Suprapubic skin (tissue), 4 donors: ENCODE measurements at regions not wholly inside any gene's neighbourhood (a gene's known extent, or its start where the extent isn't known, plus 50 kb on each side); places are given as distances from the start of the nearest gene placed in this dataset.
A peak's percentile ranks its signal among the peaks of the same experiment; 100 is the strongest.

ENCODE experiments used
- DNase-seq, 2 donors: peaks; one replicate each; pipeline ENCODE4 v3.0.0-alpha.2; 2019; ENCODE audit warnings: low spot score in 2 of 2
- H3K27ac ChIP-seq: fragments of 200-600 bp; sonication (generic); one replicate; pipeline ENCODE4 v1.5.1; 2019
- H3K27me3 ChIP-seq: fragments of 200-600 bp; sonication (generic); one replicate; pipeline ENCODE4 v1.5.1; 2019
- H3K36me3 ChIP-seq: fragments of 200-600 bp; sonication (generic); one replicate; pipeline ENCODE4 v1.5.1; 2019
- H3K4me1 ChIP-seq: fragments of 200-600 bp; sonication (generic); one replicate; pipeline ENCODE4 v1.5.1; 2019
- H3K4me3 ChIP-seq: fragments of 200-600 bp; sonication (generic); one replicate; pipeline ENCODE4 v1.5.1; 2019; ENCODE audit warnings: mild to moderate bottlenecking
- H3K9me3 ChIP-seq: fragments of 200-600 bp; sonication (generic); one replicate; pipeline ENCODE4 v1.5.1; 2019
- EP300 ChIP-seq: sonication (generic); formaldehyde crosslinking; IDR thresholded peaks from one replicate; pipeline ENCODE4 v1.6.1; 2017; ENCODE audit warnings: antibody characterized with exemption
- POLR2A ChIP-seq, 2 donors: fragments of 450-650 bp; IDR thresholded peaks; one replicate each; pipeline ENCODE4 v1.6.1; 2017; ENCODE audit warnings: antibody characterized with exemption in 2 of 2, mild to moderate bottlenecking in 2 of 2, moderate library complexity in 2 of 2
- POLR2AphosphoS5 ChIP-seq, 3 donors: sonication (generic); formaldehyde crosslinking; IDR thresholded peaks; one replicate each; pipeline ENCODE4 v1.6.1; 2017; ENCODE audit warnings: antibody characterized with exemption in 3 of 3
- WGBS: methylation state at CpG from one replicate; pipeline ENCODE4 v1.1.5; 2018; 5-methylcytosine and 5-hydroxymethylcytosine counted together
- TF ChIP-seq, protein P1 (sequence below), 2 donors: fragments of 200-600 bp in 1 of 2; fragments of 450-650 bp in 1 of 2; sonication (generic) in 1 of 2; IDR thresholded peaks; one replicate each; pipeline ENCODE4 v1.5.1; 2016 to 2019; ENCODE audit warnings: antibody characterized with exemption in 2 of 2, mild to moderate bottlenecking in 1 of 2, moderate library complexity in 1 of 2

DNA sequence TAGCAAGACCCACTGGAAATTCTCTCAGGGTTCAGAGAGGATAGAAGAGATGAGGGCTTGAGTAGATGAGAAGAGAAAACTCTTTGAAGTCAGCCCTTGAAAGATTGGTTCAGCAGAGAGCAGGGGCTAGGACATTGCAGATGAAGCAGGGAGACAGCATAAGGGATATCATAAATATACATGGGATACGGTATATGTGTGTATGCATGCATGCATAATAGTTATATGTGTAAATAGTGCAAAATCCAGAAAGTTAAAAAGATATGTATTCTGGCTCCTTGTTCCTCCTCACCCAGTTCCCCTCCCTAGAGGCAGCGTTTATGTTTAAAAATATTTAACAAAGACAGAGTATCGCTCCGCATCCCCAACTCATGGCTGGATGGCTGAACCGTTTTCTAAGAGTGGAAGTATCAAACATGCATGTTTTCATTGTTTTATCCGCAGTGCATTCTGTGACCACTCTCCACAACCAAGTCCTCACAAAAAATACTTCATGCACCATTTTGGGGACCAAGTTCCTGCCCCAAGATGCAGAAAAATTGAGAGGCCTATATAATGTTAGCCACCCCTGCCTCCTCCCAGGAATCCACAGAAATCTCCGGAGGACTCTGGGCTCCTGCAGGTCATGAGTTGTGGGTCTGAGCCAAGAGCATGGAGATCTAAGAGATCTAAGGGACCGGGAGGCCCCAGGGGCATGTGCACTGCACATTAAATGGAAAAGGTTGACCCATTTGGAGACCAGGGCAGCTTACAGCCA lies 119.5 kb downstream of the MTX3 start:
- TF ChIP-seq POLR2A (IDR thresholded peaks at IDR 0.05) (no peak), EP300 (no peak), POLR2AphosphoS5 (IDR thresholded peaks at IDR 0.05) (no peak)
- TF ChIP-seq, protein P1, sequence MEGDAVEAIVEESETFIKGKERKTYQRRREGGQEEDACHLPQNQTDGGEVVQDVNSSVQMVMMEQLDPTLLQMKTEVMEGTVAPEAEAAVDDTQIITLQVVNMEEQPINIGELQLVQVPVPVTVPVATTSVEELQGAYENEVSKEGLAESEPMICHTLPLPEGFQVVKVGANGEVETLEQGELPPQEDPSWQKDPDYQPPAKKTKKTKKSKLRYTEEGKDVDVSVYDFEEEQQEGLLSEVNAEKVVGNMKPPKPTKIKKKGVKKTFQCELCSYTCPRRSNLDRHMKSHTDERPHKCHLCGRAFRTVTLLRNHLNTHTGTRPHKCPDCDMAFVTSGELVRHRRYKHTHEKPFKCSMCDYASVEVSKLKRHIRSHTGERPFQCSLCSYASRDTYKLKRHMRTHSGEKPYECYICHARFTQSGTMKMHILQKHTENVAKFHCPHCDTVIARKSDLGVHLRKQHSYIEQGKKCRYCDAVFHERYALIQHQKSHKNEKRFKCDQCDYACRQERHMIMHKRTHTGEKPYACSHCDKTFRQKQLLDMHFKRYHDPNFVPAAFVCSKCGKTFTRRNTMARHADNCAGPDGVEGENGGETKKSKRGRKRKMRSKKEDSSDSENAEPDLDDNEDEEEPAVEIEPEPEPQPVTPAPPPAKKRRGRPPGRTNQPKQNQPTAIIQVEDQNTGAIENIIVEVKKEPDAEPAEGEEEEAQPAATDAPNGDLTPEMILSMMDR (IDR thresholded peaks at IDR 0.05): no peak
- Histone ChIP-seq H3K36me3 (no peaks in the 10 kb centered on the region), H3K4me3 (no peak overlapping the region), H3K4me1 (no peaks in the 10 kb centered on the region), H3K9me3 (no peaks in the 10 kb centered on the region), H3K27me3 (peaks cover 13% of the 10 kb centered on the region), H3K27ac (no peak overlapping the region)
- no peak for DNase-seq
- 81% methylated on average over 8 of the region's 8 CpGs for WGBS

DNA sequence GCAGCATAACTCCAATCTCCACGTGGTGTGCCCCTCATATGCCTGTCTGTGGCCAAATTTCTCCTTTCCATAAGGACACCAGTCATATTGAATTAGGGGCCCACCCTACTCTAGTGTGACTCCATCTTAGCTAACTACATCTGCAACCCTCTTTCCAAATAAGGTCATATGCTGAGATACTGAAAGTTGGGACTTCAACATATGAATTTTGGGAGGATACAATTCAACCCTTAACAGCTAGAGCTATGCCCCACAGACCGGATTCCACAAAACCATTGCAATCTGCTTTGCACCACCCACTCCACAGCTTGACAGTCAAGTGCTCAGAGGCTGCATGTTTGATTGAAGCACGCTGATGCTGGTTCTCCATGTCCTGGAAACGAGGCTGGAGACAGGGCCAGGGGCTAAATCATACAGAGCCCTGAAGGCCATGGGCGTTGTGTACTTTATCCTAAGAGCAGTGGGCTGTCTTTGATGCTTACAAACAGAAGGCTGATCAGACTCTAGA lies 122.8 kb downstream of the MTX3 start:
- H3K27ac ChIP-seq: no peak overlapping the region
- H3K27me3 ChIP-seq: peaks cover 16% of the 10 kb centered on the region
- H3K4me1 ChIP-seq: no peaks in the 10 kb centered on the region
- no peaks in the 10 kb centered on the region for H3K9me3 ChIP-seq
- no peak for DNase-seq
- H3K36me3 ChIP-seq: no peaks in the 10 kb centered on the region
- WGBS: 54% methylated on average over 5 of the region's 5 CpGs
- TF ChIP-seq, protein P1 (IDR thresholded peaks at IDR 0.05): no peak
- TF ChIP-seq POLR2A (IDR thresholded peaks at IDR 0.05) (no peak), POLR2AphosphoS5 (IDR thresholded peaks at IDR 0.05) (no peak), EP300 (no peak)
- H3K4me3 ChIP-seq: no peak overlapping the region

DNA sequence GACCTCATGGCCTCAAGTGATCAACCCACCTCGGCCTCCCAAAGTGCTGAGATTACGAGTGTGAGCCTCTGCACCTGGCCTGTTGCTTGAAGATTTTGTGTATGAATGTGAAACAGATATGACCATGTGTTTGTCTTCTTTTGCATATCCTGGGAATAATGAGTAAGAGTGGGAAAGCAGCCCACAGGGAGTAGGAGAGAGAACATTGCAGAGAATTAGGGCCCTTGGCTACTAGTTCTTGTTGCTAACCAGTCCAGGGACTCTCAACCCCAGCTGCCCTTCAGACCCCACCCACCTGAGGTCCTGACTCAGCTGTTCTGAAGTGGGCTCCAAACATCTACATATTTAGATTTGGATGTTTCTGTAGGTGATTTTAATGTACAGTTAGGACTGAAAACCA lies 125.5 kb downstream of the MTX3 start:
- no peak for DNase-seq
- Histone ChIP-seq H3K36me3 (no peaks in the 10 kb centered on the region), H3K9me3 (no peaks in the 10 kb centered on the region), H3K4me1 (no peaks in the 10 kb centered on the region), H3K27me3 (peaks cover 14% of the 10 kb centered on the region), H3K27ac (no peak overlapping the region), H3K4me3 (no peak overlapping the region)
- WGBS: 100% methylated on average over 2 of the region's 2 CpGs
- TF ChIP-seq POLR2AphosphoS5 (IDR thresholded peaks at IDR 0.05) (no peak), POLR2A (IDR thresholded peaks at IDR 0.05) (no peak), EP300 (no peak)
- TF ChIP-seq, protein P1 (IDR thresholded peaks at IDR 0.05): no peak

DNA sequence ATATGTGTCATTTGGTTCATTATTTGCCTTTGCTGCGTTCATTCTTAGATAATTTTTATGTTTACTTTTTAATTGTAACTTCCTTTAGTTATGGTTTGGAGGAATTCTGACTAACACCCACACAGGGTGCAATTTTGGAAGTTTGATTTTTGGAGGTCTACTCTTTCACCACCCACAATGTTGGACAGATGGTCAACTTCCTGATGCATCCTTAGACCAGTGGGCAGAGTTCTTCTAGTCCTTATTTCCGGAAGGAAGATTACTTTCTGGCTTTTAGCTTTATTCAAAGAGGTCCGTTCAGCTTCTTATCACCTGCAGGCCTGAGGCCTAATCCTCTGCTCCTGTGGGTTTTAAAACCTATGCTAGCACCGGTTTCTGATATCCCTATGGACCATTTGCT lies 126.7 kb downstream of the MTX3 start:
- no peak for TF ChIP-seq POLR2A (IDR thresholded peaks at IDR 0.05)
- TF ChIP-seq EP300: no peak
- no peaks in the 10 kb centered on the region for H3K4me1 ChIP-seq
- no peak for DNase-seq
- H3K4me3 ChIP-seq: no peak overlapping the region
- H3K27ac ChIP-seq: no peak overlapping the region
- 72% methylated on average over 4 of the region's 4 CpGs for WGBS
- no peaks in the 10 kb centered on the region for H3K36me3 ChIP-seq
- no peaks in the 10 kb centered on the region for H3K9me3 ChIP-seq
- H3K27me3 ChIP-seq: peaks cover 6% of the 10 kb centered on the region

DNA sequence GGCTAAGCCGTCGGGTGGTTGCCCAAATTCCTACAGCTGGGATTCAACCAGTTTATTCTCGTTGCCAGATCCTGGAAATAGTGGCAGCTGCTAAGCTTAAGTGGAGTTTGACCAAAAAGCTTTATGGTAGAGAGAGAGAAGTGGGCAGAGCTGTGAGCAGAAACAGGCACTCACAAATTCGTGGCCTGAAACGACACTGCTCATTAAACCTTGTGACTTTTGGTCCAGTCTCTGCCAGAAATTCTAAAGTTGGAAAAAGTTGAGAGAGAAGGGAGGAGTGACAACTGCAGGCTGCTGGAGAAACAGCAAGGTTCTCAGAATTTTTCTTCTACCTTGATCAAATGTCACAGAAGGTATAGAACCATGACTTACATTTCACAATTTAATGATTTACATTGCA lies 131.5 kb downstream of the MTX3 start:
- no peaks in the 10 kb centered on the region for H3K4me1 ChIP-seq
- no peaks in the 10 kb centered on the region for H3K36me3 ChIP-seq
- H3K4me3 ChIP-seq: no peak overlapping the region
- 43% methylated on average over 5 of the region's 5 CpGs for WGBS
- TF ChIP-seq, protein P1 (IDR thresholded peaks at IDR 0.05): no peak
- TF ChIP-seq POLR2A (IDR thresholded peaks at IDR 0.05) (no peak), EP300 (no peak), POLR2AphosphoS5 (IDR thresholded peaks at IDR 0.05) (no peak)
- no peak overlapping the region for H3K27ac ChIP-seq
- peaks cover 4% of the 10 kb centered on the region for H3K27me3 ChIP-seq
- DNase-seq: no peak
- H3K9me3 ChIP-seq: no peaks in the 10 kb centered on the region

DNA sequence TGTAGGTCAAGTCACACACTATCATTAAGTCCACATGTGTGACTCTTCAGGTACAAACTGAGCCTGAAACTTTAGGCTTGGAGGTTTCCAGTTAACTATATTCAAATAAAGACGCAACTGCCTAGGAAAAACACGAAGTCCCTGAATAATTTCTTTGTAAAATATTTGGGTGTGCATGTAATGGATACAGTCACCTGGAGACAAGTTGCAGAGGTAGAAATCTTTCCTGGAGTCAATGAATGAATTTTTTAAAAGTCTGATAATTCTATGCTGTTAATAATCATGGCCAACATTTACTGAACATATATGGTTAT lies 132.7 kb downstream of the MTX3 start:
- Histone ChIP-seq H3K27me3 (peaks cover 4% of the 10 kb centered on the region), H3K4me1 (no peaks in the 10 kb centered on the region), H3K36me3 (no peaks in the 10 kb centered on the region), H3K27ac (no peak overlapping the region), H3K4me3 (no peak overlapping the region), H3K9me3 (no peaks in the 10 kb centered on the region)
- 84% methylated on average over 2 of the region's 2 CpGs for WGBS
- no peak for TF ChIP-seq POLR2A (IDR thresholded peaks at IDR 0.05)
- TF ChIP-seq, protein P1 (IDR thresholded peaks at IDR 0.05): peak in 1 of 2 donors; percentile 14
- TF ChIP-seq POLR2AphosphoS5 (IDR thresholded peaks at IDR 0.05): no peak
- no peak for TF ChIP-seq EP300
- DNase-seq: no peak
